OCI-LY1 (cell line): ENCODE measurements at regions not wholly inside any gene's neighbourhood (a gene's known extent, or its start where the extent isn't known, plus 50 kb on each side); places are given as distances from the start of the nearest gene placed in this dataset.

Source experiments
- H2AFZ ChIP-seq: fragments of 200-600 bp; sonication (generic), shearing (Covaris generic); 2 replicates; pipeline ENCODE4 v1.6.0; 2014; ENCODE audit warnings: antibody characterized with exemption, mild to moderate bottlenecking, low read length
- H3F3A ChIP-seq: fragments of 200-600 bp; sonication (generic), shearing (Covaris generic); 2 replicates; pipeline ENCODE4 v1.6.0; 2014; ENCODE audit warnings: mild to moderate bottlenecking, antibody characterized with exemption, low read length, moderate library complexity; ENCODE audit not compliant: insufficient read depth
- H3K27ac ChIP-seq: fragments of 200-600 bp; sonication (generic); 2 replicates; pipeline ENCODE4 v1.5.1; 2014; ENCODE audit warnings: low read length, mixed run types, mild to moderate bottlenecking, low read depth; ENCODE audit not compliant: poor library complexity, severe bottlenecking
- H3K27me3 ChIP-seq: fragments of 200-600 bp; sonication (generic); 2 replicates; pipeline ENCODE4 v1.6.0; 2014; ENCODE audit warnings: antibody characterized with exemption, mild to moderate bottlenecking, low read length, moderate library complexity; ENCODE audit not compliant: insufficient read depth
- H3K36me3 ChIP-seq: fragments of 200-600 bp; sonication (generic); 2 replicates; pipeline ENCODE4 v1.6.1; 2014; ENCODE audit warnings: mild to moderate bottlenecking, antibody characterized with exemption, low read length, moderate library complexity, mixed read lengths; ENCODE audit not compliant: insufficient read depth
- H3K4me1 ChIP-seq: fragments of 200-600 bp; sonication (generic); 2 replicates; pipeline ENCODE4 v1.5.1; 2014; ENCODE audit warnings: mild to moderate bottlenecking, low read length, moderate library complexity; ENCODE audit not compliant: insufficient read depth, severe bottlenecking
- H3K4me2 ChIP-seq: fragments of 200-600 bp; sonication (generic), shearing (Covaris generic); 2 replicates; pipeline ENCODE4 v1.6.1; 2014; ENCODE audit warnings: low read length
- H3K4me3 ChIP-seq: fragments of 200-600 bp; sonication (generic); 2 replicates; pipeline ENCODE4 v1.5.1; 2014; ENCODE audit warnings: low read length, low read depth, mild to moderate bottlenecking, mixed read lengths; ENCODE audit not compliant: poor library complexity, severe bottlenecking
- H3K79me2 ChIP-seq: fragments of 200-600 bp; shearing (Covaris generic); 2 replicates; pipeline ENCODE4 v1.6.1; 2016; ENCODE audit warnings: mixed run types, low read length, mixed read lengths; ENCODE audit not compliant: insufficient read depth
- H3K9ac ChIP-seq: fragments of 200-600 bp; sonication (generic), shearing (Covaris generic); 2 replicates; pipeline ENCODE4 v1.6.1; 2014; ENCODE audit warnings: mild to moderate bottlenecking, low read length, mixed read lengths
- H3K9me2 ChIP-seq: fragments of 200-600 bp; sonication (generic), shearing (Covaris generic); 2 replicates; pipeline ENCODE4 v1.6.1; 2014; ENCODE audit warnings: low read depth, mild to moderate bottlenecking, low read length, mixed read lengths
- H3K9me3 ChIP-seq: fragments of 200-600 bp; shearing (Covaris generic); 2 replicates; pipeline ENCODE4 v1.6.1; 2014; ENCODE audit warnings: low read length, mixed read lengths
- H4K20me1 ChIP-seq: fragments of 200-600 bp; sonication (generic), shearing (Covaris generic); 2 replicates; pipeline ENCODE4 v1.6.0; 2016; ENCODE audit warnings: mild to moderate bottlenecking, low read length; ENCODE audit not compliant: insufficient read depth
- CTCF ChIP-seq: fragments of 200-600 bp; sonication (generic), shearing (Covaris generic); IDR thresholded peaks from 2 replicates; pipeline ENCODE4 v1.5.1; 2017; ENCODE audit warnings: mild to moderate bottlenecking, antibody characterized with exemption, low read length, moderate library complexity, mixed read lengths
- EZH2 ChIP-seq: fragments of 200-600 bp; sonication (generic), shearing (Covaris generic); IDR thresholded peaks from 2 replicates; pipeline ENCODE4 v1.8.0; 2017; ENCODE audit warnings: borderline replicate concordance, mixed run types, mild to moderate bottlenecking, antibody characterized with exemption, low read length, moderate library complexity, mixed read lengths

DNA sequence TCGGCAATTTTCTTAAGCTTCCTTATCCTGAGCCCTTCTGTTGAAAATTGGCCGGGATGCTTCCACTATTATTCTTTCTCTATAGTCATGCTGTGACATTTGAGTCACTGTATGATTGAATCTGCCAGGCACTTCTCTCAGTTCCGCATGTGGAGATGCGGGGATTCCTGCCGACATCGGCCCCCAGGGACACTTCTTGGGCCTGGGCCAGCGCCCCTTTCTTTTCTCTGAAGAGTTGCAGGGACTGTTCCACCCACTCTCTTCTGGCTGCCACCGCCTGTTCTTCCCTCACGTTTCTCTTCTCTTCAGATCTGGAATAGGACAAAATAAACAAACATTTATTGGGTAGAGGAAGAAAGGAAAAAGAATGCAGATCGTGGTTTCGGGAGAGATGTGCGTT is 310.1 kb downstream of the ETNK1 start:
- no peak overlapping the region for H3K4me2 ChIP-seq
- no peaks in the 10 kb centered on the region for H3K9me2 ChIP-seq
- H2AFZ ChIP-seq = no peak overlapping the region
- H3K79me2 ChIP-seq = no peaks in the 10 kb centered on the region
- H3K9ac ChIP-seq = no peak overlapping the region
- H3K36me3 ChIP-seq = no peaks in the 10 kb centered on the region
- TF ChIP-seq CTCF (no peak), EZH2 (no peak)
- no peaks in the 10 kb centered on the region for H3K9me3 ChIP-seq
- H3K27ac ChIP-seq = no peak overlapping the region
- H3K27me3 ChIP-seq = no peaks in the 10 kb centered on the region
- H3K4me3 ChIP-seq = no peak overlapping the region
- H3F3A ChIP-seq = no peaks in the 10 kb centered on the region
- H4K20me1 ChIP-seq = no peaks in the 10 kb centered on the region
- H3K4me1 ChIP-seq = no peaks in the 10 kb centered on the region

GRCh38 chr12:22935501-22935900 is 310.5 kb downstream of the ETNK1 start:
- Histone ChIP-seq H3K4me2 (no peak overlapping the region), H3K4me3 (no peak overlapping the region)

GRCh38 chr12:22938323-22938722 is 313.4 kb downstream of the ETNK1 start:
- Histone ChIP-seq H3K79me2 (no peaks in the 10 kb centered on the region), H3K27ac (no peak overlapping the region), H3K9me3 (no peaks in the 10 kb centered on the region), H3K4me2 (no peak overlapping the region), H3K9me2 (no peaks in the 10 kb centered on the region), H2AFZ (no peak overlapping the region), H3K36me3 (no peaks in the 10 kb centered on the region), H4K20me1 (no peaks in the 10 kb centered on the region), H3F3A (no peaks in the 10 kb centered on the region), H3K4me1 (no peaks in the 10 kb centered on the region), H3K4me3 (no peak overlapping the region), H3K27me3 (no peaks in the 10 kb centered on the region), H3K9ac (no peak overlapping the region)
- no peak for TF ChIP-seq EZH2
- TF ChIP-seq CTCF = no peak

More at GRCh38 chr12:22935501-22935900, 310.5 kb downstream of the ETNK1 start:
- Histone ChIP-seq H3K9me3 (no peaks in the 10 kb centered on the region), H3K9ac (no peak overlapping the region), H3K79me2 (no peaks in the 10 kb centered on the region), H3K9me2 (no peaks in the 10 kb centered on the region), H3K4me1 (no peaks in the 10 kb centered on the region), H3K27ac (no peak overlapping the region), H3F3A (no peaks in the 10 kb centered on the region), H2AFZ (no peak overlapping the region), H4K20me1 (no peaks in the 10 kb centered on the region), H3K27me3 (no peaks in the 10 kb centered on the region), H3K36me3 (no peaks in the 10 kb centered on the region)
- no peak for TF ChIP-seq CTCF
- no peak for TF ChIP-seq EZH2
